Ovary (tissue), 7 donors: ENCODE measurements at regions not wholly inside any gene's neighbourhood (a gene's known extent, or its start where the extent isn't known, plus 50 kb on each side); places are given as distances from the start of the nearest gene placed in this dataset.

Experiments used
- DNase-seq, 5 donors: peaks; one replicate each; pipeline ENCODE4 v3.0.0-alpha.2; 2019 to 2020
- H3K27ac ChIP-seq, 2 donors: fragments of 200-600 bp; one replicate each; pipeline versions ENCODE4 v1.5.1 to v1.8.0; 2019 to 2022
- H3K27me3 ChIP-seq: fragments of 200-600 bp; one replicate; pipeline ENCODE4 v1.8.0; 2022
- H3K36me3 ChIP-seq: fragments of 200-600 bp; sonication (generic); one replicate; pipeline ENCODE4 v1.5.1; 2019
- H3K4me1 ChIP-seq: one replicate; pipeline ENCODE4 v1.8.1; 2013; ENCODE audit warnings: mild to moderate bottlenecking, moderate library complexity; ENCODE audit not compliant: insufficient read depth
- H3K4me3 ChIP-seq: fragments of 200-600 bp; sonication (generic); one replicate; pipeline ENCODE4 v1.5.1; 2017
- H3K9me3 ChIP-seq, 2 donors: fragments of 200-600 bp in 1 of 2; sonication (generic) in 1 of 2; one replicate each; pipeline versions ENCODE4 v1.5.1 to v1.8.1; 2013 to 2019; ENCODE audit warnings: mild to moderate bottlenecking in 1 of 2, moderate library complexity in 1 of 2
- CTCF ChIP-seq, 3 donors: fragments of 450-650 bp in 2 of 3; fragments of 200-600 bp in 1 of 3; IDR thresholded peaks; one replicate each; pipeline versions ENCODE4 v1.5.1 to v1.8.0; 2016 to 2022; ENCODE audit warnings: antibody characterized with exemption in 3 of 3, mild to moderate bottlenecking in 1 of 3
- EP300 ChIP-seq: sonication (generic); formaldehyde crosslinking; IDR thresholded peaks from one replicate; pipeline ENCODE4 v1.6.1; 2017; ENCODE audit warnings: antibody characterized with exemption
- POLR2A ChIP-seq: fragments of 450-650 bp; IDR thresholded peaks from one replicate; pipeline ENCODE4 v1.6.1; 2017; ENCODE audit warnings: antibody characterized with exemption, mild to moderate bottlenecking, moderate library complexity
- WGBS, 3 donors: extraction: QIAGEN DNeasy Blood & Tissue Kit in 1 of 3; methylation state at CpG; one replicate each; pipeline versions ENCODE4 v1.1.5 to v1.1.7; 2013 to 2017; 5-methylcytosine and 5-hydroxymethylcytosine counted together
- intact Hi-C, 4 donors: fragments of 100-400 bp; cut with DNase I; formaldehyde crosslinking; loops; one replicate each; pipeline versions ENCODE4 v1.11.0 to v1.15.1; 2022 to 2023
- donor health status: DM: no; HTN: no; CAD: no; lungs with moderate emphysema.
- donor health status: DM: no; HTN: no; CAD: no.
- donor health status: Bipolar disorder and iron deficiency.
- donor health status: DM: no; HTN: no; CAD: no.
- donor health status: DM: yes; HTN: yes; CAD: no.

GRCh38 chr13:21909331-21909730, 238.5 kb downstream of the FGF9 start:
- no peaks in the 10 kb centered on the region for H3K9me3 ChIP-seq
- H3K4me3 ChIP-seq, result no peak overlapping the region
- WGBS, 3 donors, result 78 to 82% (median 82%) methylated on average over 7 of the region's 7 CpGs
- H3K27me3 ChIP-seq, result no peaks in the 10 kb centered on the region
- intact Hi-C loops, result no loop called here
- H3K36me3 ChIP-seq, result no peaks in the 10 kb centered on the region
- DNase-seq, result no peak
- H3K4me1 ChIP-seq, result no peaks in the 10 kb centered on the region
- TF ChIP-seq POLR2A (no peak), EP300 (no peak), CTCF (IDR thresholded peaks at IDR 0.05) (no peak)
- no peak overlapping the region for H3K27ac ChIP-seq

DNA sequence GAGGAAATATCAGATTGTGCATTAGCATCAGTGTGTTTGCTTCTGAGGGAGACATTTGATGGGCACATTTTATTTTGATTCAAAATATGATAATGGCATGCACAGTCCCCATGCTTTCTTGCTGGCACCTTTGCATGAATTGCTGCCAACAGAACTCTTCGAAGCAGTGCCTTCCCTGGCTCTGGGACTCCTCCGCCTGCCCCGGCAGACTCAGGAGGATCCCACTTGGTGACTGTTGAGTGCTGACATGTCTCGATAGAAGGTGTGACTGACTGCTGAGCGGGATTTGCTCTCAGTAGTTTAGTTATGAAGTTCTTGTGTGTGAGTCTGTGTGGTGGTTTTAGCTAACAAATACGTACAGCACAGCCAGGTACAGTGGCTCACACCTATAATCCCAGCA, 239.7 kb downstream of the FGF9 start:
- Histone ChIP-seq H3K4me3 (no peak overlapping the region), H3K36me3 (no peaks in the 10 kb centered on the region), H3K4me1 (no peaks in the 10 kb centered on the region), H3K27ac (no peak overlapping the region), H3K9me3 (no peaks in the 10 kb centered on the region), H3K27me3 (no peaks in the 10 kb centered on the region)
- no peak for DNase-seq
- WGBS, 3 donors, result 87 to 96% (median 96%) methylated on average over 6 of the region's 6 CpGs
- intact Hi-C loops, result no loop called here
- no peak for TF ChIP-seq POLR2A
- no peak for TF ChIP-seq EP300
- no peak for TF ChIP-seq CTCF (IDR thresholded peaks at IDR 0.05)

DNA sequence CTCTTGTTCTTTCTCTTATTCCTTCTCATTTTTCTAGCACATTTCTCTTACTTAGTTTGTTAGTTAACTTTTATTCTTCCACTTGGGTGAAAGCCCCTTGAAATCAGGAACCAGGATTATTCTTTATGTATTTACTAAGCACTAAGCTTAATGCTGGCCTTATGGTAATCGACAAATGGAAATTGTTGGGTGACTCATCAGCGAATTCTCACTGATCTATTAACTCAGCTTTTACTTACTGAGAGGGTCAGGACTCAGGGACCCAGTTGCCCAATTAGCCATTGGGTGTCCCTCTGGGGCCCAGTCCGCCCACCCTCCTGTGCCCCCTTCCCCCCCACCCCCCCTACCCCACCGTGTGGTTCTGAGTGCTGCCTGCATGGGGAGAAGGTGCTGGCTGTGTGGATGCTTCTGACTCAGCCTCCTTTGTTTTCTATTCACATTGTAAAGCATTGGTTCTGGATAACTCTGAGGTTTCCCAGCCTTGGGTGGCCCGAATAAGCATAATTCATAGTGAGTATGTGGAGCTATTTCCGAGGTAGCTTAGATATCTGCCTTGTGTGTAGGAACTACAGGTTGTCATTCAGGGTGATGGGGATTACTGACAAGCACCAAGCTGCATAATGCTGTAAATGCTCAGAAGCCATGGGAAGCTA, 240.9 kb downstream of the FGF9 start:
- intact Hi-C loops, result no loop called here
- no peaks in the 10 kb centered on the region for H3K4me1 ChIP-seq
- H3K9me3 ChIP-seq, result no peaks in the 10 kb centered on the region
- H3K27me3 ChIP-seq, result no peaks in the 10 kb centered on the region
- H3K4me3 ChIP-seq, result no peak overlapping the region
- 67 to 82% (median 74%) methylated on average over 6 of the region's 6 CpGs for WGBS, 3 donors
- H3K36me3 ChIP-seq, result no peaks in the 10 kb centered on the region
- DNase-seq, result no peak
- TF ChIP-seq EP300 (no peak), POLR2A (no peak), CTCF (IDR thresholded peaks at IDR 0.05) (no peak)
- H3K27ac ChIP-seq, result no peak overlapping the region

- 67 to 74% (median 68%) methylated on average over 8 of the region's 8 CpGs for WGBS, 3 donors
- Histone ChIP-seq H3K4me1 (no peaks in the 10 kb centered on the region), H3K4me3 (no peak overlapping the region), H3K27me3 (no peaks in the 10 kb centered on the region), H3K9me3 (no peaks in the 10 kb centered on the region), H3K36me3 (no peaks in the 10 kb centered on the region), H3K27ac (no peak overlapping the region)
- intact Hi-C loops, result no loop called here
- TF ChIP-seq POLR2A (no peak), EP300 (no peak), CTCF (IDR thresholded peaks at IDR 0.05) (no peak)
- no peak for DNase-seq
Measured at GRCh38 chr13:21913010-21913409, 242.1 kb downstream of the FGF9 start.
